ENCODE measurements at regions not wholly inside any gene's neighbourhood (a gene's known extent, or its start where the extent isn't known, plus 50 kb on each side); places are given as distances from the start of the nearest gene placed in this dataset.
"Not testable (repeated sequence)": the region's sequence is repeated elsewhere in the genome, so short reads cannot be mapped to it uniquely, and the experiment has no call there.

GRCh38 chr6:168193816-168194721, 115.1 kb upstream of the FRMD1 start:
- no peak for DNase-seq (ENCODE audit: low read depth)

GRCh38 chr6:168192901-168193815, 114.1 kb upstream of the FRMD1 start:
- DNase-seq (ENCODE audit: low read depth) = no peak

GRCh38 chr6:168192195-168192900, 113.3 kb upstream of the FRMD1 start:
- DNase-seq (ENCODE audit: low read depth) = no peak

- no peak for DNase-seq (ENCODE audit: low read depth)
These were observed 111.8 kb upstream of the FRMD1 start for GRCh38 chr6:168190646-168191443.

- DNase-seq (ENCODE audit: low read depth) = no peak
These were observed 111.0 kb upstream of the FRMD1 start for GRCh38 chr6:168190014-168190405.

- no peak for DNase-seq (ENCODE audit: low read depth)
These were observed 110.4 kb upstream of the FRMD1 start for GRCh38 chr6:168189200-168190013.

- no peak for DNase-seq (ENCODE audit: low read depth)
These were observed 109.6 kb upstream of the FRMD1 start for GRCh38 chr6:168188369-168189199.

- no peak for DNase-seq (ENCODE audit: low read depth)
These were observed 107.4 kb upstream of the FRMD1 start for GRCh38 chr6:168186438-168186837.

GRCh38 chr6:168186018-168186417, 107.0 kb upstream of the FRMD1 start:
- not testable (repeated sequence) for DNase-seq (ENCODE audit: low read depth)

- no peak for DNase-seq (ENCODE audit: low read depth)
These were observed 105.7 kb upstream of the FRMD1 start for GRCh38 chr6:168184701-168185100.

- no peak for DNase-seq (ENCODE audit: low read depth)
These were observed 104.6 kb upstream of the FRMD1 start for GRCh38 chr6:168183613-168183970.

GRCh38 chr6:168182908-168183612, 104.0 kb upstream of the FRMD1 start:
- no peak for DNase-seq (ENCODE audit: low read depth)

GRCh38 chr6:168182366-168182765, 103.4 kb upstream of the FRMD1 start:
- DNase-seq (ENCODE audit: low read depth) = no peak

GRCh38 chr6:168181876-168182275, 102.9 kb upstream of the FRMD1 start:
- DNase-seq (ENCODE audit: low read depth) = no peak

- DNase-seq (ENCODE audit: low read depth) = no peak
These were observed 102.3 kb upstream of the FRMD1 start for GRCh38 chr6:168181316-168181715.

GRCh38 chr6:168180548-168181011, 101.6 kb upstream of the FRMD1 start:
- DNase-seq (ENCODE audit: low read depth) = no peak

- no peak for DNase-seq (ENCODE audit: low read depth)
These were observed 100.8 kb upstream of the FRMD1 start for GRCh38 chr6:168179702-168180382.

GRCh38 chr6:168179133-168179532, 100.1 kb upstream of the FRMD1 start:
- DNase-seq (ENCODE audit: low read depth) = no peak

All from fibroblast of gingiva (primary cell).